SK-N-SH (cell line): ENCODE measurements at regions not wholly inside any gene's neighbourhood (a gene's known extent, or its start where the extent isn't known, plus 50 kb on each side); places are given as distances from the start of the nearest gene placed in this dataset.

Experiments used
- CTCF ChIA-PET: fragments of 300-600, 350-600 bp; formaldehyde crosslinking; extraction: SDS; loops from one replicate; lab custom pipeline; 2021; lab: Yijun Ruan, JAX
- POLR2A ChIA-PET: fragments of 350-600 bp; sonication (Branson Sonifier 250); formaldehyde crosslinking; extraction: SDS; loops from one replicate; lab custom pipeline; 2020; ENCODE audit warnings: antibody characterized with exemption, inconsistent platforms; lab: Yijun Ruan, JAX
- DNase-seq: peaks from one replicate; pipeline ENCODE4 v3.0.0; 2012
- H2AFZ ChIP-seq: fragments of 200-600 bp; sonication (generic); 2 replicates; pipeline ENCODE4 v1.8.1; 2016; ENCODE audit warnings: antibody characterized with exemption, mild to moderate bottlenecking, low read depth
- H3F3A ChIP-seq: fragments of 200-600 bp; sonication (generic); replicated peaks from 2 replicates; pipeline ENCODE3; 2016; ENCODE audit warnings: antibody characterized with exemption, mild to moderate bottlenecking; ENCODE audit not compliant: insufficient read depth
- H3K27ac ChIP-seq, 2 experiments: fragments of 200-500 bp in 1 of 2; fragments of 200-600 bp in 1 of 2; sonication (Bioruptor generic) in 1 of 2; sonication (generic), shearing (Covaris generic) in 1 of 2; 2 replicates each; pipeline versions ENCODE4 v1.5.1 to v1.6.1; 2014 to 2016; ENCODE audit warnings: low read depth in 2 of 2, inconsistent platforms in 1 of 2, low read length in 1 of 2, mild to moderate bottlenecking in 1 of 2, mixed read lengths in 1 of 2
- H3K27me3 ChIP-seq: fragments of 200-600 bp; sonication (generic), shearing (Covaris generic); 2 replicates; pipeline ENCODE4 v1.6.1; 2016; ENCODE audit warnings: mixed run types; ENCODE audit not compliant: insufficient read depth
- H3K36me3 ChIP-seq, 2 experiments: fragments of 200-500 bp in 1 of 2; fragments of 200-600 bp in 1 of 2; sonication (Bioruptor generic) in 1 of 2; sonication (generic) in 1 of 2; replicated peaks in 1 of 2; 2 replicates each; pipeline versions ENCODE3 to v1.5.1; 2014 to 2016; ENCODE audit warnings: low read length in 1 of 2, mild to moderate bottlenecking in 1 of 2; ENCODE audit not compliant: insufficient read depth in 2 of 2, control insufficient read depth in 1 of 2
- H3K4me1 ChIP-seq, 2 experiments: fragments of 200-500 bp in 1 of 2; fragments of 200-600 bp in 1 of 2; sonication (Bioruptor generic) in 1 of 2; sonication (generic), shearing (Covaris generic) in 1 of 2; 2 replicates each; pipeline versions ENCODE4 v1.5.1 to v1.6.1; 2014 to 2016; ENCODE audit warnings: low read depth in 1 of 2, low read length in 1 of 2, mixed run types in 1 of 2; ENCODE audit not compliant: insufficient read depth in 2 of 2, control insufficient read depth in 1 of 2
- H3K4me2 ChIP-seq: fragments of 200-600 bp; sonication (generic), shearing (Covaris generic); 2 replicates; pipeline ENCODE4 v1.6.1; 2017; ENCODE audit warnings: mixed run types
- H3K4me3 ChIP-seq, 2 experiments: fragments of 200-500 bp in 1 of 2; fragments of 200-600 bp in 1 of 2; sonication (Bioruptor generic) in 1 of 2; sonication (generic), shearing (Covaris generic) in 1 of 2; 2 replicates each; pipeline versions ENCODE4 v1.5.1 to v1.8.1; 2014 to 2016; ENCODE audit warnings: low read depth in 2 of 2, inconsistent platforms in 1 of 2, low read length in 1 of 2, mild to moderate bottlenecking in 1 of 2, mixed read lengths in 1 of 2, moderate library complexity in 1 of 2
- H3K79me2 ChIP-seq: fragments of 200-600 bp; sonication (generic); 2 replicates; pipeline ENCODE4 v1.8.1; 2017; ENCODE audit warnings: mild to moderate bottlenecking; ENCODE audit not compliant: insufficient read depth
- H3K9ac ChIP-seq: fragments of 200-600 bp; sonication (generic); 2 replicates; pipeline ENCODE4 v1.6.1; 2017; ENCODE audit warnings: mixed run types
- H3K9me2 ChIP-seq: fragments of 200-600 bp; sonication (generic); 2 replicates; pipeline ENCODE4 v1.6.1; 2017; ENCODE audit warnings: mixed run types
- H3K9me3 ChIP-seq: fragments of 200-600 bp; sonication (generic); 2 replicates; pipeline ENCODE4 v1.6.1; 2017; ENCODE audit warnings: mixed run types, mild to moderate bottlenecking, moderate library complexity
- H4K20me1 ChIP-seq: fragments of 200-600 bp; sonication (generic); 2 replicates; pipeline ENCODE4 v1.6.1; 2017; ENCODE audit warnings: mild to moderate bottlenecking, mixed run types; ENCODE audit not compliant: insufficient read depth
- CHD2 ChIP-seq: fragments of 150-350 bp; IDR thresholded peaks from 2 replicates; pipeline ENCODE4 v1.6.1; 2018; ENCODE audit warnings: low read length; ENCODE audit not compliant: partially characterized antibody
- ELF1 ChIP-seq: IDR thresholded peaks from 2 replicates; pipeline ENCODE4 v1.4.0; 2012
- EP300 ChIP-seq, 2 experiments: IDR thresholded peaks; 2 replicates each; pipeline versions ENCODE4 v1.4.0 to v1.6.1; 2012; ENCODE audit warnings: borderline replicate concordance in 1 of 2, low read depth in 1 of 2, low read length in 1 of 2
- EZH2phosphoT487 ChIP-seq: fragments of 200-600 bp; sonication (generic); IDR thresholded peaks from 2 replicates; pipeline ENCODE4 v1.6.1; 2017; ENCODE audit warnings: low read depth, mixed run types, mild to moderate bottlenecking, antibody characterized with exemption, moderate library complexity, borderline replicate concordance
- FOSL2 ChIP-seq: IDR thresholded peaks from 2 replicates; pipeline ENCODE4 v1.4.0; 2012; ENCODE audit warnings: low read depth, mild to moderate bottlenecking, moderate library complexity, borderline replicate concordance
- GABPA ChIP-seq: IDR thresholded peaks from 2 replicates; pipeline ENCODE4 v1.4.0; 2012; ENCODE audit warnings: low read depth, mild to moderate bottlenecking
- GATA2 ChIP-seq: sonication (generic); formaldehyde crosslinking; IDR thresholded peaks from 2 replicates; pipeline ENCODE4 v1.5.0; 2020; ENCODE audit warnings: mild to moderate bottlenecking, missing genetic modification reagents
- JUND ChIP-seq: IDR thresholded peaks from 2 replicates; pipeline ENCODE4 v1.4.0; 2012
- MXI1 ChIP-seq: IDR thresholded peaks from 2 replicates; pipeline ENCODE4 v1.6.1; 2012; ENCODE audit warnings: mild to moderate bottlenecking, low read depth, low read length, improper control_type of control experiment
- NFIC ChIP-seq: IDR thresholded peaks from 2 replicates; pipeline ENCODE4 v1.4.0; 2012; ENCODE audit warnings: borderline replicate concordance
- POLR2AphosphoS5 ChIP-seq: IDR thresholded peaks from 2 replicates; pipeline ENCODE4 v1.6.1; 2012; ENCODE audit warnings: low read depth, low read length
- RAD21 ChIP-seq: IDR thresholded peaks from 2 replicates; pipeline ENCODE4 v1.6.1; 2012; ENCODE audit warnings: mild to moderate bottlenecking, low read length
- RFX5 ChIP-seq: IDR thresholded peaks from 2 replicates; pipeline ENCODE4 v1.6.1; 2012; ENCODE audit warnings: mild to moderate bottlenecking, improper control_type of control experiment, low read length
- RXRA ChIP-seq: IDR thresholded peaks from 2 replicates; pipeline ENCODE4 v1.4.0; 2012; ENCODE audit warnings: low read depth, mild to moderate bottlenecking, borderline replicate concordance
- SIN3A ChIP-seq: IDR thresholded peaks from 2 replicates; pipeline ENCODE4 v1.6.1; 2012; ENCODE audit warnings: low read depth, mild to moderate bottlenecking, low read length, moderate library complexity, borderline replicate concordance
- TCF12 ChIP-seq: IDR thresholded peaks from 2 replicates; pipeline ENCODE4 v1.4.0; 2012
- WGBS: methylation state at CpG from one replicate; pipeline ENCODE4 v1.1.6; 2017; ENCODE audit warnings: low lambda C conversion rate; 5-methylcytosine and 5-hydroxymethylcytosine counted together
- TF ChIP-seq, protein P1 (sequence below): IDR thresholded peaks from 2 replicates; pipeline ENCODE4; 2012
- TF ChIP-seq, protein P2 (sequence below): IDR thresholded peaks from 2 replicates; pipeline ENCODE4 v1.4.0; 2012; ENCODE audit warnings: low read depth
- TF ChIP-seq, protein P3 (sequence below): IDR thresholded peaks from 2 replicates; pipeline ENCODE4 v1.4.0; 2012; ENCODE audit warnings: low read depth, borderline replicate concordance
- TF ChIP-seq, protein P4 (sequence below): fragments of 150-350 bp; IDR thresholded peaks from 2 replicates; pipeline ENCODE4 v1.6.1; 2017; ENCODE audit warnings: antibody characterized with exemption, low read length, low read depth, borderline replicate concordance
- TF ChIP-seq, protein P5 (sequence below): IDR thresholded peaks from 2 replicates; pipeline ENCODE4 v1.4.0; 2012; ENCODE audit warnings: low read depth, borderline replicate concordance
- TF ChIP-seq, protein P6 (sequence below): fragments of 200-600 bp; sonication (generic); IDR thresholded peaks from 2 replicates; pipeline ENCODE4 v1.6.1; 2017; ENCODE audit warnings: antibody characterized with exemption, mild to moderate bottlenecking, moderate library complexity

DNA sequence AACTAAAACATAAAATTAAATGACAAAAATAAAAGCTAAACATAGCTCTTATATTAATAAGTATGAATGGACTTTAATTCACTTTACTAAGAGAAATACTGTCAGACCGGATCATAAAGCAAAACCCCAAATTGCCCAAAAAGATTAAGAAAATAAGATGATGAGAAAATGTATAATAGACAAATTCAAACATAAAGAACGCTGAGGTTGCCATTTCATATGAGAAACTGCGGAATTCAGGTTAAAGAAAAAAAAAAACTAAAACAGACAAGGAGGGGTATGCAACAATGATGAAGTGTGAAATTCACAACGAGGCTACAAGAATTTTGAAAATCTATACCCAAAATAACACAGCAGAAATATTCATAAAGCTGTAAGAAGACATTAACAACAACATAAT lies 133.6 kb upstream of the JUN start:
- H3K27ac ChIP-seq = no peak overlapping the region
- no peak overlapping the region for H3K4me3 ChIP-seq
- H2AFZ ChIP-seq = no peak overlapping the region
- no peak overlapping the region for H3K9ac ChIP-seq
- H4K20me1 ChIP-seq = no peaks in the 10 kb centered on the region
- ChIA-PET POLR2A (no interaction called here), CTCF (interaction anchor here (1.2 to 1.8 kb wide), 2 partner anchors 11 to 782 kb away, joined by 3 to 5 read pairs; no protein-coding TSS in a partner anchor)
- H3K9me3 ChIP-seq = peaks cover 11% of the 10 kb centered on the region; the same call in 1 of the 2 replicates
- H3K9me2 ChIP-seq = no peaks in the 10 kb centered on the region
- H3F3A ChIP-seq = no peaks in the 10 kb centered on the region
- DNase-seq = no peak
- H3K27me3 ChIP-seq = no peaks in the 10 kb centered on the region
- TF ChIP-seq ELF1 = no peak
- TF ChIP-seq MXI1 = no peak
- TF ChIP-seq, protein P1, sequence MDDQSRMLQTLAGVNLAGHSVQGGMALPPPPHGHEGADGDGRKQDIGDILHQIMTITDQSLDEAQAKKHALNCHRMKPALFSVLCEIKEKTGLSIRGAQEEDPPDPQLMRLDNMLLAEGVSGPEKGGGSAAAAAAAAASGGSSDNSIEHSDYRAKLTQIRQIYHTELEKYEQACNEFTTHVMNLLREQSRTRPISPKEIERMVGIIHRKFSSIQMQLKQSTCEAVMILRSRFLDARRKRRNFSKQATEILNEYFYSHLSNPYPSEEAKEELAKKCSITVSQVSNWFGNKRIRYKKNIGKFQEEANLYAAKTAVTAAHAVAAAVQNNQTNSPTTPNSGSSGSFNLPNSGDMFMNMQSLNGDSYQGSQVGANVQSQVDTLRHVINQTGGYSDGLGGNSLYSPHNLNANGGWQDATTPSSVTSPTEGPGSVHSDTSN = no peak
- TF ChIP-seq JUND = no peak
- TF ChIP-seq NFIC = no peak
- no peak for TF ChIP-seq EZH2phosphoT487
- no peak for TF ChIP-seq GABPA
- no peak for TF ChIP-seq POLR2AphosphoS5
- no peak for TF ChIP-seq EP300 (IDR thresholded peaks at IDR 0.05; ENCODE audit: borderline replicate concordance in 1 of 2, low read depth in 1 of 2, low read length in 1 of 2)
- no peak for TF ChIP-seq RAD21
- TF ChIP-seq, protein P2, sequence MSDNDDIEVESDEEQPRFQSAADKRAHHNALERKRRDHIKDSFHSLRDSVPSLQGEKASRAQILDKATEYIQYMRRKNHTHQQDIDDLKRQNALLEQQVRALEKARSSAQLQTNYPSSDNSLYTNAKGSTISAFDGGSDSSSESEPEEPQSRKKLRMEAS = no peak
- TF ChIP-seq SIN3A = no peak
- TF ChIP-seq FOSL2 = no peak
- TF ChIP-seq, all 33 proteins: peak for 0
- WGBS = 87% methylated on average over 4 of the region's 4 CpGs
- no peaks in the 10 kb centered on the region for H3K4me1 ChIP-seq
- H3K36me3 ChIP-seq = no peaks in the 10 kb centered on the region
- no peak overlapping the region for H3K4me2 ChIP-seq
- no peaks in the 10 kb centered on the region for H3K79me2 ChIP-seq

DNA sequence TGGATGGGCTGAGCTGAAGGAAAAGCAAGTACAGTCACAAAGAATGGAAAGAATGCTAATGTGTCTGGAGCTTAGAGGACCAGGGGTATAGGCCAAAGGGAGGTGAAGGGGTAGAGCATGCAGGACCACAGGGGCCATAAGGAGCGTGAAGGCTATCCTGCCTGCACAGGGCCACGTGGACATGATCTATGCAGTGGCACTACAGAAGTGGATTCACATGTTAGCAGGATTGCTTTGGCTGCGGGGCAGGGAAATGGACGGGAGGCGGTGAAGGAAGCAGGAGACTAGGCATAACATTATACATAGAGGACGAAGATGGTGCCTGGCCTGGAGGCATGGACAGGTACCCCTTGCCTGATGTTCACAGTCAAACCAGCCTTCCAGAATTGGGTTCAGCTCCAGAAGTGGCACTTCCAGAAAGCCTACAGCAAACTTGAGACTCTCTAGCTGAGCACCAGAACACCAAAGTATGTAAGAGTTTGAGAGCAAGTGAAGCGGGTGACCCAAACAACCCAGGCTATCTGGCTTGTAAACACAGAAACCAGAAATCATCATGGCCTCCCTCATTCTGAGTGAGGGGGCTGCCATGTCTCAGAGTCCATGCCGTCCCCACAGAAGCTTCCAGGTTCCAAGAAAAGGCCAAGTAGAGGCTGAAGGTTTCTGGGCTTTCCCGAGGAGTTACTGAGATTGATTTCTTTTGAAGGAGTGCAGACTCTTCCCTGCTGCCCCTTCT lies 135.5 kb upstream of the JUN start:
- Histone ChIP-seq H3K9me2 (no peaks in the 10 kb centered on the region), H3K4me1 (no peaks in the 10 kb centered on the region), H2AFZ (no peak overlapping the region), H3F3A (no peaks in the 10 kb centered on the region), H3K9ac (no peak overlapping the region), H3K9me3 (peaks cover 7% of the 10 kb centered on the region; the same call in 1 of the 2 replicates), H3K36me3 (no peaks in the 10 kb centered on the region), H3K27me3 (no peaks in the 10 kb centered on the region), H3K4me2 (no peak overlapping the region), H3K79me2 (no peaks in the 10 kb centered on the region), H3K4me3 (no peak overlapping the region), H3K27ac (no peak overlapping the region), H4K20me1 (no peaks in the 10 kb centered on the region)
- TF ChIP-seq NFIC (no peak), RFX5 (no peak), TCF12 (no peak), ELF1 (no peak), FOSL2 (no peak), GATA2 (CRISPR knock-in tag) (no peak), RXRA (no peak), CHD2 (no peak)
- TF ChIP-seq, protein P3, sequence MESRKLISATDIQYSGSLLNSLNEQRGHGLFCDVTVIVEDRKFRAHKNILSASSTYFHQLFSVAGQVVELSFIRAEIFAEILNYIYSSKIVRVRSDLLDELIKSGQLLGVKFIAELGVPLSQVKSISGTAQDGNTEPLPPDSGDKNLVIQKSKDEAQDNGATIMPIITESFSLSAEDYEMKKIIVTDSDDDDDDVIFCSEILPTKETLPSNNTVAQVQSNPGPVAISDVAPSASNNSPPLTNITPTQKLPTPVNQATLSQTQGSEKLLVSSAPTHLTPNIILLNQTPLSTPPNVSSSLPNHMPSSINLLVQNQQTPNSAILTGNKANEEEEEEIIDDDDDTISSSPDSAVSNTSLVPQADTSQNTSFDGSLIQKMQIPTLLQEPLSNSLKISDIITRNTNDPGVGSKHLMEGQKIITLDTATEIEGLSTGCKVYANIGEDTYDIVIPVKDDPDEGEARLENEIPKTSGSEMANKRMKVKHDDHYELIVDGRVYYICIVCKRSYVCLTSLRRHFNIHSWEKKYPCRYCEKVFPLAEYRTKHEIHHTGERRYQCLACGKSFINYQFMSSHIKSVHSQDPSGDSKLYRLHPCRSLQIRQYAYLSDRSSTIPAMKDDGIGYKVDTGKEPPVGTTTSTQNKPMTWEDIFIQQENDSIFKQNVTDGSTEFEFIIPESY = no peak
- TF ChIP-seq, protein P4, sequence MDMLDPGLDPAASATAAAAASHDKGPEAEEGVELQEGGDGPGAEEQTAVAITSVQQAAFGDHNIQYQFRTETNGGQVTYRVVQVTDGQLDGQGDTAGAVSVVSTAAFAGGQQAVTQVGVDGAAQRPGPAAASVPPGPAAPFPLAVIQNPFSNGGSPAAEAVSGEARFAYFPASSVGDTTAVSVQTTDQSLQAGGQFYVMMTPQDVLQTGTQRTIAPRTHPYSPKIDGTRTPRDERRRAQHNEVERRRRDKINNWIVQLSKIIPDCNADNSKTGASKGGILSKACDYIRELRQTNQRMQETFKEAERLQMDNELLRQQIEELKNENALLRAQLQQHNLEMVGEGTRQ = no peak
- TF ChIP-seq, protein P5, sequence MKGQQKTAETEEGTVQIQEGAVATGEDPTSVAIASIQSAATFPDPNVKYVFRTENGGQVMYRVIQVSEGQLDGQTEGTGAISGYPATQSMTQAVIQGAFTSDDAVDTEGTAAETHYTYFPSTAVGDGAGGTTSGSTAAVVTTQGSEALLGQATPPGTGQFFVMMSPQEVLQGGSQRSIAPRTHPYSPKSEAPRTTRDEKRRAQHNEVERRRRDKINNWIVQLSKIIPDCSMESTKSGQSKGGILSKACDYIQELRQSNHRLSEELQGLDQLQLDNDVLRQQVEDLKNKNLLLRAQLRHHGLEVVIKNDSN = no peak
- TF ChIP-seq, protein P6, sequence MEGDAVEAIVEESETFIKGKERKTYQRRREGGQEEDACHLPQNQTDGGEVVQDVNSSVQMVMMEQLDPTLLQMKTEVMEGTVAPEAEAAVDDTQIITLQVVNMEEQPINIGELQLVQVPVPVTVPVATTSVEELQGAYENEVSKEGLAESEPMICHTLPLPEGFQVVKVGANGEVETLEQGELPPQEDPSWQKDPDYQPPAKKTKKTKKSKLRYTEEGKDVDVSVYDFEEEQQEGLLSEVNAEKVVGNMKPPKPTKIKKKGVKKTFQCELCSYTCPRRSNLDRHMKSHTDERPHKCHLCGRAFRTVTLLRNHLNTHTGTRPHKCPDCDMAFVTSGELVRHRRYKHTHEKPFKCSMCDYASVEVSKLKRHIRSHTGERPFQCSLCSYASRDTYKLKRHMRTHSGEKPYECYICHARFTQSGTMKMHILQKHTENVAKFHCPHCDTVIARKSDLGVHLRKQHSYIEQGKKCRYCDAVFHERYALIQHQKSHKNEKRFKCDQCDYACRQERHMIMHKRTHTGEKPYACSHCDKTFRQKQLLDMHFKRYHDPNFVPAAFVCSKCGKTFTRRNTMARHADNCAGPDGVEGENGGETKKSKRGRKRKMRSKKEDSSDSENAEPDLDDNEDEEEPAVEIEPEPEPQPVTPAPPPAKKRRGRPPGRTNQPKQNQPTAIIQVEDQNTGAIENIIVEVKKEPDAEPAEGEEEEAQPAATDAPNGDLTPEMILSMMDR = no peak
- ChIA-PET POLR2A (no interaction called here), CTCF (interaction anchor here (0.6 to 1.8 kb wide), 2 partner anchors 134 to 780 kb away, joined by 3 to 5 read pairs; no protein-coding TSS in a partner anchor)
- 91% methylated on average over 9 of the region's 9 CpGs for WGBS
- no peak for DNase-seq
